ENCODE measurements at regions not wholly inside any gene's neighbourhood (a gene's known extent, or its start where the extent isn't known, plus 50 kb on each side); places are given as distances from the start of the nearest gene placed in this dataset.

DNA sequence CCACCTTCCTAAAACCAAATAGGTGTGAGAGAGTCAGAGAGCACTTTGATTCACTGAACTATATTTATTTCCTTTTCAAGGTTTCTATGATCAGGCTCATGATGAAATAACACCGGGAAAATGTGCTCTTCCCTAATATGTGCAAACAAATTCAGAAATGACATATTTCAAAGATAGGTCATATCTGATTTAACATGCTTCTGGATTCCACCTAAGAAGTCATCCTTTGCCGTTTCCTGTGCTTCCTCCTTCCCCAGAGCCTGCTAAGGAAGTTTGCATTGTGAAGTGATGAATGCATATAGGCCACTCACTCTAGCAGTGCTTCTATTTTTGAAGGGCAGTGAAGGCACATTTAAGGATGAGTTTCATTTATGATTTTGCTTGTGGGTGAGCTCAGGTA, 327.6 kb downstream of the TDRD15 start:
- no peak for DNase-seq

DNA sequence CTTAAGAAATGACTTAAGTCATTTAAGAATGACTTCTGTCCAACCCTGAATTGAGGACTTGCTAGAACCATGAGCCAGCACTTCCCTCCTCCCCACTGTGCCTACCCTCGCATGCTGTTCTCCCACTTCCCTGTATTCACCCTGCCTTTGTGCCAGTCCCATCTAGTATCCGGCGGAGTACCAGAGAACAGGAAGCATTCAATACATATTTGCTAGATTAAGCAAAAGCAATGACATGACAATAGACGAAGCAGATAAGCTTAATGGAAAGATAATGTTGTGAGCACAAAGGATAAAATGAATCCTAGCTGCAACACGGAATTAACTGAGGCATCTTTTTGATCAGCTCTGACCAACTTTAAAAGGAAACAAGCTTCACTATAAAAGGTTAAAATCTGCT, 328.5 kb downstream of the TDRD15 start:
- DNase-seq: no peak

DNA sequence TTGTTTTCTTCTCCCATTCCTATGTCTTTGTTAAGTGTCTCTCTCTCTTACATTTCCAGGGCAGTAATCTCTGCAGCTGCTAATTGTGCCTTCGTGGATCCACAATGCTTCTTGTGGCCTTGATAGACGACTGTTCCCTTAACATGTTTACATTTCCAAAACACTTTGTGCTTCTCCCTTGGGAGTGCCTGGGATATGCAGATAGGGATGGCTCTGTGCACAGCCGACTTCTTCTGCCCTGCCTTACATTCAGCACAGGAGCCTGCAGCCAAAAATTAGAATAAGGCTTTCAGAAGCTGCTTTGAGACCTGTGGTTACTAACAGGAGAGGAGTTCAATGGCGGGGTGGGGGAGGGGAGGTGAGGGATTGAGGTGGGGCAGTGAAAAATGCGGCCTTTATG, 328.9 kb downstream of the TDRD15 start:
- no peak for DNase-seq

DNA sequence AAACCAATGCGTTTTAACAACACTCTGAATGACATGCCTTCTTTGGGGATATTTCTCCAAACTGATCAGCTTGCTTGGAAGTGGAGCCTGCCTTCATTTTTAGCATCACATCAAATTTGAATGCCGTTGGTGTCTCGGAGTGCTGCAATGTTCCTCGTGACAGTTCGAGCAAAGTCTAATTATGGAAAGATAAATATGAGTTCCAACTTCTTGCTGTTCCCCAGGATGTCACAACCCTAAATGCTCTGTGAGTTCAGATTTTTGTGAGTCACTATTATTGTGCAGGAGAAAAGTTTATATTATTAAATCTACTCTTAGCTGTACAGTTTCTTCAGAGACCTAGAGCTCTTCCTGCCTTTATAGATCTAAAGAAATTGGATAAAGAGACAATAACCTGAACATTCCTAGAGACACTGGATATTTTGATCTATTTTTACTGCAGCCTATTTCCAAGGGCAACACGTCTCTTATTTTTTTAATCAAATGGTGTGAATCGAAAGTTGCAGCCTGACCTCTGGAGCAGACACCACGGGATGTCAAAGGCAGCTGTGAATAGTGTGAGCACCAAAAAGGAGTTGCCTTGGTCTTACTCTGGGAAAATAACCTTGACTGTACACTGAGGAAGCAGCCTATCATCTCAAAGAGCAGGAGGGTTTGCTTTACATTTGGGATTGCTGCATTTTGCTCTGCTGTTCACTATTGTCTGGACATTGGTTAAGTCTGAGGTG, 330.1 kb downstream of the TDRD15 start:
- DNase-seq: no peak

DNA sequence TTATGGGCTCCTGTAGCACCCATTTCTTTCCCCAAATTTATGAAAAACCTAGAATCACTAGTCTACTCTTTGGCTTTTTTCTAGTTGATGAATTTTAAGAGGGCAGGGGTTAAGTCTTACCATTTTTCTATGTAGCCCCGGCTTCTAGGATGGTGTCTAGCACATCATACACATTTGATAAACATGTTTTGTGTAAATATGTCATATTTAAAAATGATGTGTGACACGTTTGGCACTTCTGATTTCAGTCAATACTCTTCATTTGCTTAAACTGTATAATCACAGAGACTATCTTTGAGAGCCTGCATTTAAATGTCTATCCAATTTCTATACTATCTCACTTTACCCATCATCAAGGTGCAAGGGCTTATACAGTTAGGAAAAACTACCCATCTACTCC, 331.1 kb downstream of the TDRD15 start:
- no peak for DNase-seq

DNA sequence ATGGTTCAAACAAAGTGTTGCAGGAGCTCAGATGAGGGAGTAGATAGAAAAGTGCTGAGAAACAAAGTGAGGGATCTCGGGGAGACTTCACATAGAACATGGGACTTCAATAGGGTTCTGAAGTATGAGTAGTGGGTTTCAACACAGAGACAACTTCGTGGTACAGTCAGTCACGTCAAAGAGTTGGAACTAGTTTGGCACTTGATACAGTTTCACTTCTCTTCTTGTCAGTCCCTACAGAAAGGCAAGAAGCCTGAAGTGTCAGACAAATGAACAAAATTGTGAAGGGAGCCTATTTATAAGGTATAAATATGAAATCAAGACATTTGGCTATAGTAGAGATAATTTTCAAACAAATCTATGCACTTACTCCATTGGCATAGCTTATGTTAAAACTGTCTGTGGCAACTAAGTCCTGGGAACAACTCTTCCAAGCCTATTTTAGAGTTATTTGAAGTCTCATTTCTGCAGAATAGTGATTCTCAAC, 338.0 kb downstream of the TDRD15 start:
- DNase-seq: no peak

DNA sequence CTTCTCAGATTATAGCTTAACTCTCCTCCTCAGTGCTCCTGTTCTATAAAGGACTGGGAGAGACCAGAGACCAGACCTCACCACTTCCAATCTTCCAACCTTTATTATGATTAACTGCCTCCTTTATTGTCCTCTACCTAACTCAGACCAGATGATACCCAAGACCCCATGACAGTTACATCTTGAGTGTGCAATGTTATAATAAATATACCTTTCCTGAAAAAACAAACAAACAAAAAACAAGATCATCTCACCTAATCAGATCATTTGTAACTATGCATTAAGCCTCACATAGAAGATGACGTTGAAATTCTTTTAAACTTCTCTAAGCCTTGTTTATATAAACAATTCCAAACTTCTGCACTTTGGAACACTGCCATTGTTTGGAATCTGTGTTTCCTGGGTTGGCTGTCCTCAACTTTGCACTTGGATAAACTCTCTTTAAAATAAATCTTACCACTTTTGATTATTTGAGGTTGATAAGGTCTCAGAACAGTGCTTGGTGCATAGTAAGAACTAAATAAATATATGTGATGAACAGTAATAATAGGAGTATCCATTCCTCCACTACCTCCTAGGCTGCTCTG, 342.7 kb downstream of the TDRD15 start:
- DNase-seq: no peak

DNA sequence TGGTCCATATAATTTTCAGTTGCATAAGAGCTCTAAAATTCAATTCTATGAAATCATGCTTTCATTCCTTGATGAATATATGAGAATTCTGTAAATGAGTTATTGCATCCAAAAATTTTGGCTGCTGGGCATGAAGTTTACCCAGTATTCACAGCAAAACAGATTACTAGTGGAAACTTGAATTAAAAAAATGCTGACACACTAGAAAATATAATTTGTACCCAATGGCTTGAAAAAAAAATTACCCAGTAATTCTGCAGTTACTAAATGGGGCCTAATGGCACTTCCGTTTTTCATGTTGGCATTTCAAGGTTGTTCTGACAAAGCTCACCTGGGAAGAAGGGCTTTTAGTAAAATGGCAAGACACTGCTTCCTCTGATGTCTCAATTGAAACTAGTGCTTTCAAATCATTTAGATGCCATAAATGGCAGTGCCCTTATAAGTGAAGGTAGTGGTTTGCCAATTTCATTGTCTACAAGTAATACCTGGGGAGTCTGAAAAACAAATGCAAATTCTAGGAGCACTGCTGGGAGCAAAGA, 343.6 kb downstream of the TDRD15 start:
- DNase-seq: no peak

DNA sequence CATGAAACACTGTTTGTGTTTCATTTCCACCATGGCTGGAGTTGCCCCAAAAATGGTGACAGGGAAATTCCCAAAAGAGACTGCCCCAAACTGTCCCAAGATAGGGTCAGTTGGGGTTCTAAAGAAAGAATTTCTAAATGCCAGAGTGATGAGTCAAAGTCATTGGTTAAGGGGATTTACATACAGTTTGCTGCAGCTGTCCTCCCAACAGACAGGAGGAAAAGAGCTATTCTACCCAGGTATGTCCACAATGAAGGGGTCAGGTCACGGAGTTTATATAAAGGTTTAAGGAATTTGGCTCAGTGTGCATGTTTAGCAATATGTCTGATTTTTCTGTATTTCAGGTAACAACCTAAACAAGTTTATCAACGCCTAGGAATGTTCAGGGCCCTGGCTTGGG, 344.1 kb downstream of the TDRD15 start:
- DNase-seq: no peak

DNA sequence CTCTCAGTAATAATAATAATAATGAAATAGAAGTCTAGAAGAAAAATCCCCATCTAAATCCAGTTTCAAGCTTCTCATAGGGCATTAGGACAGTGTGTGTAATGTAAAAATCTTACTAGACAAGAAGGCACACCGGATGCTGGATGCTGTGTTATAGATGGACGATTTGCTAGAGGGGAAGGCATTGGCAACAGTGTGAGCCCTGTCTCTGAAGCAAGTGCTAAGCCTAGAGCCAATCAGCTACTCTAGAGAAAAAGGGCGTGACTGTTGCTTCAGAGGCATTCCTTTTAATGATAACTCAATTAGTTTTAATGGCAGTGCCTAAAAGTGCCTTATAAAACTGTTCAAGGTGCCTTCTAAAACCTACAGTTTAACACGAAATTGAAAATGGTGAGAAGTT, 344.9 kb downstream of the TDRD15 start:
- no peak for DNase-seq

DNA sequence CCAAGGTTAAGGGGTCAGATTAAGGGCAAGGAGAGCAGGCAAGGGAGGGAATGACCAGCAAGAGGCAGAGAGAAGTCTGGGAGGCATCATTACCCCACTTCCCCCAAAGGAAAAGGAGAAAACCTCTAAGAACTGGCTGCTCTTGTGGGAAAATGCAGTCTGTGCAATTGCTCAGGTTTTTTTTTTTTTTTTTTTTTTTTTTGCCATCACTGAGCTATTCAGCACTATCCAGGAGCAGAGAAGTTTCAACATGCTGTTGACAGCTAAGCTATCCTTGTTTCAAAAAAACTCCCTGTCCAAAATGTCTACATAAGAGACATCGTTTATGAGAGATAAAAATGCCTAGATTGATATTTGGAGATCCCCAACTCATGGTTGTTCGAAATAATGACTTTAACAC, 345.4 kb downstream of the TDRD15 start:
- no peak for DNase-seq

DNA sequence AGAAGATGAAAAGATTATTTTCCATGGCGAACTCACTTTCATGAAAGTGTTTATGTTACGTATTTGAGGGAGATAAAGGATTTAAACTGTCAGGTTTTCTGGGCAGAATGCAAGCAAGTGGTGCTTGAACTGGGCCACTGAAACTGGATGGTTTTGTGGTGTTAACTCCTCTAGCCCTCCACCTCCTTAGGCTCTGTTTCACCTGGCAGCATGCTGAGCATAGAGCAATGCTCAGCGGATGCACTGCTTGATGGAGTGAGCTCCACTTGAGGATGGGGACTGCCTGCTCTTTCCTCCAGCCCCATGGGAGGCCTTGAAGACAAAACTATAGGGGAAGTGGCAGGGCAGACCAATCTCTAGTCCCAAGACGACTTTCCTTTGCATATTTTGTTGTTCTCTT, 345.8 kb downstream of the TDRD15 start:
- no peak for DNase-seq

DNA sequence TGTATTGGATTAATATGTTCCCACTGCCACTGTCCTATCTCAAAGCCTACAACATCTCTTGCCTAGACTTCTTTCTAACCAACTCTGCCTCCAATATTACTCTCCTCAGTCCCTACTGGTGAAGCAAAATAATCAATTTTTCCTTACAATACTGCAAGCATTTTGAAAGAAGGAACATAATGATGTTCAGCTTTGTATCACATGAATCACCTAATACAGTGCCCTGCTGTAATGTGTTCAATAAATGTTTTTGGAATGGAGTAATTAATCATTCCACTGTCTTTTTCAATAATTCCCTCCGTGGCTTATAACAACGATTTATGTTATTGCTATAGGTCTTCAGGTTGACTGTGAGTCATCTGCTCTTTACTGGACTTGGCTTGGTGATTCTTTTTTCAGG, 356.4 kb downstream of the TDRD15 start:
- DNase-seq: no peak

DNA sequence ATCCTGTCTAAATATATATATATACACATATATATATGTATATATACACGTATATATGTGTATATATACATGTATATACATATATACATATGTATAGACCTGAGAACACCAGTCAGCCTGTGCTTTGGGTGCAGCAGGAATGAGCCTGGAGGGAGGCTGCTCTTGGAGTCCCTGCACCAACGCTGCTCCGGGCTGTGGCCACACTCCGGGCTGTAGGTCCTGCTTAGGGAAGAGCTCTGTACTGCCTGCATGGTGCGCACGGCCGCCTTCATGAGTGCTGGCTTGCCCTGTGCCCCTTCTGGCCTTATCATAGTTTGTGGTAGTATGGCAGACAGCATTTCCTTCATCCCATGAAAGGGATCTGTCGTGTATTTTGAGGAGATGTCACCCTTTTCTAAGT, 360.9 kb downstream of the TDRD15 start:
- no peak for DNase-seq

DNA sequence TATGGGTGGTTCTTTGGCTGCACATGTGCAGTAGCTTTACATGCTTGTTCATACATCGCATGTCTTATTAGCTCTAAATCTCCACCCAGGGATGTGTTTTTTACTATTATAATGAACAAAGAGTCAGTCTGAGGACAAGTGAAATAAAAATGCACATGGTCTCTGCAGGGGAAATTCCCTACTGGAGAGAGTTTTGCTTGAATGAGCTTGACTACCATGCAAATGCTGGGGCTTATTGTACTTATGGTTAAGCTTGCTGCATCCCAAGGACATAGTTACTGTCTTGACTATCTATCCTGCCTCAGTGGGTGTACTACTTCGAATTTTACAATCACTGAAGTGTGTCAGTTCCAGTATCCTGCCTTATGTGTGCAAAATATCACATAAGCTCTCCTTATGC, 362.7 kb downstream of the TDRD15 start:
- no peak for DNase-seq

DNA sequence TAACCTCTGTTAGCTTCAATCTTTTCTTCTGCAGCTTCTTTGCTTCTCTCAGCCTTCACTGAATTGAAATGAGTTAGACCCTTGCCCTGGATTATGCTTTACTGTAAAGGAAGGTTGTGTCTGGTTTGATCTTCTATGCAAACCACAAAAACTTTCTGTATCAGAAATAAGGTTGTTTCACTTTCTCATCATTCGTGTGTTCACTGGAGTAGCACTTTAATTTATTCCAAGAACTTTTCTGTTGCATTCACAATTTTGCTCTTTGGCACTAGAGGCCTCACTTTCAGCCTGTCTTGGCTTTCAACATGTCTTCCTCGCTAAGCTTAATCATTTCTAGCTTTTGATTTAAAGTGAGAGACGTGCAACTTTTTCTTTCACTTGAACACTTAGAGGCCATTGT, 365.3 kb downstream of the TDRD15 start:
- DNase-seq: no peak

DNA sequence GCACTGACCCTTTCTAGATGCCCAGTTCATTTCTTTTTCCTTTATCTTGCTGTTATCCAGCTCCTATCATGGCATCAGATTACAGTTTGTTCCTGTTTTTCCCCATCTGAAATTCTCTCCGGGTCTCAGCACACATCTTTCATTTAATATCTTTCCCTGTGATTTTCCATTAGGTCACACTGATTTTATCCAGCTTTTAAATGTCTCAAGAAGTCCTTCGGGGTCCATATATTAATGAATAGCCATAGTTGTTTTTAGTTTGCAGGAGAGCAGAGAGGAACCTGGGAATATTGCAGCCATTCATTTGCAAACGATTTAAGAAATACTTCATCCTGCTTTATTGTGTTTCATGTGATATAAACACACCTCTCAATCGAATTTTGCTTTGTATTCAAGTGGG, 374.2 kb downstream of the TDRD15 start:
- no peak for DNase-seq

DNA sequence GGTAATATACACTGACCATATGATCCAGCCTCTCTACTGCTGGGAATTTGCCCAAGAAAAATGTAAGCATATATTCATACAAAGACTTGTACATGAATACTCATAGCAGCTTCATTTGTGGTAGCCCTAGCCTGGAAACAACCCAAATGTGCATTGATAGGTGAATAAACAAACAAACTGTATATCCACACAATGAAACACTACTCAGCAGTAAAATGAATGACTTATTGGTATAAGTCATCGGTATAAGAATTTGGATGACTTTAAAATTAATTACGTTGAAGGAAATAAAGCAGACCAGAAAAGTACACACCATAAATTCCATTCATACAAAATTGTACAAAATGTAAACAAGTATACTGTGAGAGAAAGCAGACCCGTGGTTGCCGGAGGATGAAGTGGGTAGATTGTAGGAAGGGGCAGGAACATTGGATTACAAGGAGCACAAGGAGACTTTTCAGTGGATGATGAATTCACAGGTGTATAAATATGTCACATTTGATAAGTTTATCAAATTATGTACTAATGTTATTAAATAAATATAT, 376.7 kb downstream of the TDRD15 start:
- DNase-seq: no peak

DNA sequence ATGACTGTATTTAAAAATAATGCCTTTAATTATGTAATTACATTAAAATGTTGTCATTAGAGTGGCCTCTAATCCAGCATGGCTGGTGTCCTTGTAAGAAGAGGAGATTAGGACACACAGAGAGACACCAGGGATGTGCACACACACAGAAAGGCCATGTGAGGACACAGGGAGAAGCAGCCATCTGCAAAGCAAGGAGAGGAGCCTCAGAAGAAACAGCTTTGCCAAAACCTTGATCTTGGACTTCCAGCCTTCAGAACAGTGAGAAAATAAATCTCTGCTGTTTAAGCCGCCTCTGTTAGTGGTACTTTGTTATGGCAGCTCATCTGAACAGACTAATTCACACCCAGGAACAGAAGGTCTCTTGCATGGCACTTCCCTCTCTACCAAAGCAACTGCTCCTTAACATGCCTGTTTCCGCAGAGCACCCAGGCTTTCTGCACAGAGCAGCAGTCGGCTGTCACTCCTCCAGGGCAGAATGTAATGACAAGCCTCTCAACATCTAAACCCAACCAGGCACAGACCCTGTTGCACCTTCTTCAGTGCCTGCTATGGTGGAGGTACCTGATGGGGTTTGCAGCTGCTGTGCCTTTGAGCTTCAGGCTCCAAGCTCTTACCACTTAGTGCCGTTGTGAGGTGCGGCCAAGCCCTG, 377.7 kb downstream of the TDRD15 start:
- DNase-seq: no peak

DNA sequence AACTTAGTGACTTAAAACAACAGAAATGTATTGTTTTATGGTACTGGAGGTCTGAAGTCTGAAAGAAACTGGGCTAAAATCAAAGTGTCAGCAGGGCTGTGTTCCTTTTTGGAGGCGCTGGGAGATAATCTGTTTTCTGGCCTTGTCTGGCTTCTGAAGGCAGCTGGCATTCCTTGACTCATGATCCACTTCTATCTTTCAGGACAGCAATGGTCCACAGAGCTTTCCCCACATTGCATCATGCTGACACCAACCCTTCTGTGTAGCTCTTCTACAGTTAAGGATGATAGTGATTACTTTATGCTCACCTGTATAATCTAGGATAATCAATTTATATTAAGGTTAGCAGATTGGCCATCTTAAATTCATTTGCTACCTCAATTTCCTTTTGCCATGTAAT, 392.1 kb downstream of the TDRD15 start:
- DNase-seq: no peak

DNA sequence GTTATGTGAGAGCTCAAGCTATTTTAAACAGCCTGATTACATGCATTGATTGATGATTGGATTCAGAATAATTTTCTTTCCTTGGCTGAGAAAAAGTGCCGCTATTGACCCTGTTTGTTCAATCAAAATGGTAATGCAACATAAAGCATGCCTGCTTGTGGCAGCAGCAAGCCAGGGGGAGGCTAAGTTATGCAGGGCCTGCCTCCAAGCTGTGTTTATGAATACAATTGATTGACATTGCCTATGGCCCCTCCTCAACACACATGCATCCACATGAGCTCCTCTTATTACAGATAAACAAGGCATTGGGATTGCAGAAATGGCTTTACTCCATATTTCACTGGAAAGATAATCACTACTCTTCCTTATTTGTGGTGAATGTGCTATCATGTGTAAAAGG, 395.6 kb downstream of the TDRD15 start:
- DNase-seq: no peak

DNA sequence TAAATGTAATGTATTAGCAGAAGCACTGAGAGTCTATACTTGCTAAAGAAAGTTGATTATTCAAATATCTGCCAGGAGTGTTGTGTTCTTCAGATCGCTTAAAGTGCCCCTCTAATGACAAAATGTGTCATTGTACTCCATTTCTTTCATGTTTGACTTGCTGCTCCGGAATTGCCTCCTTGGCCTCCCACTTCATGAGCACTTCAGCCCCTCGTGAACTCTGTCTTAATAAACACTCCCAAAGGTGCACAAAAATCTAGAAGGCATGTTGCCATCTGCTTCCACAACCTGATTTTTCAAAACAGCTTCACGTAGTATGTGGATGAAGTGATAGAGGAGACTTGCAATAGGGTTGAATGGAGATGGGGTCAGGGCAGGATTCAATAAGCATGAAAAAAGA, 396.1 kb downstream of the TDRD15 start:
- no peak for DNase-seq

DNA sequence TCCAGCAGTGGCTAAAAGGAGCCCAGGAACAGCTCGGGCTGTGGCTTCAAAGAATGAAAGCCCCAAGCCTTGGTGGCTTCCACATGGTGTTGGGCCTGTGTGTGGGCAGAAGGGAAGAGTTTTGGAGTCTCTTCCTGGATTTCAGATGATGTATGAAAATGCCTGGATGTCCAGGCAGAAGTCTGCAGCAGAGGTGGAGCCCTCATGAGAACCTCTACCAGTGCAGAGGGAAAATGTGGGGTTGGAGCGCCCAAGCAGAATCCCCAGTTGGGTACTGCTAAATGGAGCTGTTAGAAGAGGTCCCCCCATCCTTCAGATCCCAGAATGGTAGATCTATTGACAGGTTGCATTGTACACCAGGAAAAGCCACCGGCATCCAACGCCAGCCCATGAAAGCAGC, 412.1 kb downstream of the TDRD15 start:
- no peak for DNase-seq

DNA sequence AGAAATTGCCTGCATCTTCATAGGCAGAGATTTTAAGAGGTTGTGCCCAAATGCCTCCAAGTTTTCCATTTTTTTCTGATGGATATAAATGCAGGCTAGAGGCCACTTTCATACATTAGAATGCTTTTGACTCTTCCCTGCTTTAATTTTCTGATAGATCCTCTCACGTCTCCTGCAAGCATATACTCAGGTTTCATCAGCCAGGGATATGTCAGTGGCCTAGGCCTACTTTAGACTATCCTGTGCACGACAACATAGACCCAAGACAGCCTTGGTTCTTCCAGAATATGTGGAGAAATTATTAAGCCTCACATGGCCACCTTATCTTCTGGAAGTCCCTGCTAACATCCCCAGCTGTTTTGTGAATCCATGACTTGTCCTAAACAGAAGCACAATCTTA, 415.9 kb downstream of the TDRD15 start:
- no peak for DNase-seq
